ENCODE measurements at regions not wholly inside any gene's neighbourhood (a gene's known extent, or its start where the extent isn't known, plus 50 kb on each side); places are given as distances from the start of the nearest gene placed in this dataset.

DNA sequence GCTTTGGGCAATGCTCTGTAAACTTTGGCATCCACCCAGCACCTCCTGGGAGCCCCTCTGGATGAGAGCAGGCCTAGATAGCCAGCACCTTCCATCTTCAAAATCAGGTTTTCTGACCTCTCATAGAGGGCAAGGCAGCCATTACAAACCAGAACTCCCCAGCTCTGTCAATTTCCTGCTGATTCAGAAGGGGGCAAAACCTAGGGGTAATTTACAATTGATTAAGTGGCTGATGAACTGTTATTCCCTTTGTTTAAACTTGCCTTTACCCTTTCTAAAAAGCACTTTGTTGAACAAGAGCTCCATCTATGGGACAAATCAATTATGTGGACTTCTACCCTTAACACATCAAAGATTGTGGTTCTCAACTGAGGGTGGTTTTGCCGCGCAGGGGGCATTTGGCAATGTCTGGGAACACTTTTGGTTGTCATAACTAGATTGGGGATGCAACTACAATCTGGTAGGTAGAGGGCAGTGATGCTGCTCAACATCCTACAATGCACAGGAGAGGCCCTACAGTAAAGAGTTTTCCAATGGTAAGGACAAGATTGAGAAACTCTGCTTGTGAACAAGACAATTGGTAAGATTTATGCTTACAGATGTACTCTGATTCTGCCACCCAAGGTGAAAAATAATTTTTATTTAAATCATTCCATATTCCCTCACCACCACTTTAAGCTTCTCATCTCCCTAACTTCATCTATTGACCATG lies 184.1 kb downstream of the MARCHF11 start:
- DNase-seq: peak; percentile 7
- Histone ChIP-seq H3K36me3 (replicated peaks) (no peaks in the 10 kb centered on the region), H3K27ac (no peak overlapping the region), H3K4me3 (ENCODE audit: low read depth, low read length) (no peak overlapping the region), H3K27me3 (replicated peaks) (no peaks in the 10 kb centered on the region)
- in situ Hi-C loops (cut with HindIII; ENCODE audit: low pct_ligation_motif_present, low sequenced_read_pairs): no loop called here
- TF ChIP-seq, protein P1, sequence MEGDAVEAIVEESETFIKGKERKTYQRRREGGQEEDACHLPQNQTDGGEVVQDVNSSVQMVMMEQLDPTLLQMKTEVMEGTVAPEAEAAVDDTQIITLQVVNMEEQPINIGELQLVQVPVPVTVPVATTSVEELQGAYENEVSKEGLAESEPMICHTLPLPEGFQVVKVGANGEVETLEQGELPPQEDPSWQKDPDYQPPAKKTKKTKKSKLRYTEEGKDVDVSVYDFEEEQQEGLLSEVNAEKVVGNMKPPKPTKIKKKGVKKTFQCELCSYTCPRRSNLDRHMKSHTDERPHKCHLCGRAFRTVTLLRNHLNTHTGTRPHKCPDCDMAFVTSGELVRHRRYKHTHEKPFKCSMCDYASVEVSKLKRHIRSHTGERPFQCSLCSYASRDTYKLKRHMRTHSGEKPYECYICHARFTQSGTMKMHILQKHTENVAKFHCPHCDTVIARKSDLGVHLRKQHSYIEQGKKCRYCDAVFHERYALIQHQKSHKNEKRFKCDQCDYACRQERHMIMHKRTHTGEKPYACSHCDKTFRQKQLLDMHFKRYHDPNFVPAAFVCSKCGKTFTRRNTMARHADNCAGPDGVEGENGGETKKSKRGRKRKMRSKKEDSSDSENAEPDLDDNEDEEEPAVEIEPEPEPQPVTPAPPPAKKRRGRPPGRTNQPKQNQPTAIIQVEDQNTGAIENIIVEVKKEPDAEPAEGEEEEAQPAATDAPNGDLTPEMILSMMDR (IDR thresholded peaks at IDR 0.05; ENCODE audit: low read depth, low read length, missing control alignments): peak; percentile 63

DNA sequence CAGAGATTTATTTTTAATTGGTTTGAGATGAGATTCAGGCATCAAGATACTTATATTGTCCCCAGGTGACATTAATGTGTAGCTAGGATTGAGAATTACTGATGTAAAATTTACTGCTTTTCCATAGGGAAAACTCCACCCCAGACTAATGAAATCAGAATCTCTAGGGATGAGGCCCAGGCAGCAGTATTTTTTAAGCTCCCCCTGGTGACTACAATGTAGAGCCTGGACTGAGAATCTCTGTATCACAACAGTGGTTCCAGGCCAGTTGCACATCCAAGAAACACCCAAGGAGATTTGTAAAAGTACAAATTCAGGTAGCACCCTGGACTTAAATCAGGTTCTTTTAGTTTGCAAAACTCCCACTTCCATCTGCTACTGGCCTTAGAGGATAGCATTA lies 185.7 kb downstream of the MARCHF11 start:
- in situ Hi-C loops (cut with HindIII; ENCODE audit: low pct_ligation_motif_present, low sequenced_read_pairs): no loop called here
- Histone ChIP-seq H3K4me3 (ENCODE audit: low read depth, low read length) (no peak overlapping the region), H3K27ac (no peak overlapping the region), H3K36me3 (replicated peaks) (no peaks in the 10 kb centered on the region), H3K27me3 (replicated peaks) (no peaks in the 10 kb centered on the region)
- TF ChIP-seq, protein P1 (IDR thresholded peaks at IDR 0.05; ENCODE audit: low read depth, low read length, missing control alignments): peak; percentile 71
- DNase-seq: peak; percentile 34

DNA sequence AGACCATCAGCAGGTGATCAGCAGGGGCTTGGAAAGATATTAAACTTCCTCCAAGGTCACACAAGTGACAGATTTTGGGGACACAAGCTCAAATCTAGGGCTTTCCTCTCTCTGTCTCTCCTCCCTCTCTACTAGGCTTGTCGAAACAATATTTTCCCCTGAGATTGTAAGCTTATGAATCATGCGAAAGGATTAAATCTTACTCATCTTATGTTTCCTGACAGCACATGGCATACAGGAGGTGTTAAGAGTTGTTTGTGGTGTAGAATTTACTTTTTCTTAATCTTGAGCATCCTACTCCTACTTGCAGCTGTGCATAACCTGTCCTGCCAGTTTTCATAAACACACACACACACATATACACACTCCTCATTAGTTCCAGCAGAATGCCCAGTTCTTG lies 186.3 kb downstream of the MARCHF11 start:
- Histone ChIP-seq H3K36me3 (replicated peaks) (no peaks in the 10 kb centered on the region), H3K4me3 (ENCODE audit: low read depth, low read length) (no peak overlapping the region), H3K27me3 (replicated peaks) (no peaks in the 10 kb centered on the region), H3K27ac (peak overlapping the region; percentile 73)
- DNase-seq: no peak
- TF ChIP-seq, protein P1 (IDR thresholded peaks at IDR 0.05; ENCODE audit: low read depth, low read length, missing control alignments): no peak
- in situ Hi-C loops (cut with HindIII; ENCODE audit: low pct_ligation_motif_present, low sequenced_read_pairs): no loop called here

DNA sequence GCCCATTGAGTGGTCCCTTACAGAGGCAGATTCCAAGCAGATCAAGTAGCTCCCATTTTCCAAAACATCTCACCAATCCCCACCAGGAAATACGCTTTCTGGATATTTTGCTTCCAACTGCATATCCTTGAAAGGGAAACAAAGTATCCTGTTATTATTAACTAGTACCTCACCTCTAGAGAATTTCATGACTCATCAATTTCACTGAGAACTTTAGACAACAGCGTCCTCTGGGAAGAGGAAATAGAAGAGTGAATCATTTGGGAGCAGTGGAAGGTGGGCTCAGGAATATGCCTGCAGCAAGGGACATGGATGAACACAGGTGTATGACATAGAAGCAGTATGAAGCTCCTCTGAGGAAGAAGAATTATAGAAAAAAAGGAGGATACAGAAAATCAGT lies 186.7 kb downstream of the MARCHF11 start:
- in situ Hi-C loops (cut with HindIII; ENCODE audit: low pct_ligation_motif_present, low sequenced_read_pairs): no loop called here
- TF ChIP-seq, protein P1 (IDR thresholded peaks at IDR 0.05; ENCODE audit: low read depth, low read length, missing control alignments): peak; percentile 32
- Histone ChIP-seq H3K36me3 (replicated peaks) (no peaks in the 10 kb centered on the region), H3K4me3 (ENCODE audit: low read depth, low read length) (no peak overlapping the region), H3K27me3 (replicated peaks) (no peaks in the 10 kb centered on the region), H3K27ac (peak overlapping the region; percentile 73)
- peak; percentile 25 for DNase-seq

DNA sequence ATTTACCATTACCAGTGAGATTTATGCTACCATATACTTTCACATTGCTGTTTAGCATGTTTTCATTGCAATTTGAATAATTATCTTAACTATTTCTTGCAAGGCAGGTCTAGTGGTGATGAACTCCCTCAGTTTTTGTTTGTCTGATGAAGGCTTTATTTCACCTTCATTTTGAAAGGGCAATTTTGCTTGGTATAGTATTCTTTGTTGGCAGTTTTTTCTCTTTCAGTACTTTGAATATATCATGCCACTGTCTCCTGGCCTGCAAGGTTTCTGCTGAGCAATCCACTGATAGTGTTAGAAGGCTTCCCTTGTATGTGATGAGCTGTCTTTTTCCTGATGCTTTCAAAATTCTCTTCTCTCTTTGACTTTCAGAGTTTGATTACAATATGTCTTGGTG lies 188.0 kb downstream of the MARCHF11 start:
- H3K4me3 ChIP-seq (ENCODE audit: low read depth, low read length): no peak overlapping the region
- DNase-seq: no peak
- H3K27ac ChIP-seq: no peak overlapping the region
- TF ChIP-seq, protein P1 (IDR thresholded peaks at IDR 0.05; ENCODE audit: low read depth, low read length, missing control alignments): no peak
- in situ Hi-C loops (cut with HindIII; ENCODE audit: low pct_ligation_motif_present, low sequenced_read_pairs): no loop called here
- no peaks in the 10 kb centered on the region for H3K27me3 ChIP-seq (replicated peaks)
- no peaks in the 10 kb centered on the region for H3K36me3 ChIP-seq (replicated peaks)

Data from brain microvascular endothelial cell (primary cell).